Aorta (tissue), 5 donors: ENCODE measurements at regions not wholly inside any gene's neighbourhood (a gene's known extent, or its start where the extent isn't known, plus 50 kb on each side); places are given as distances from the start of the nearest gene placed in this dataset.

Experiments
- ATAC-seq: fragments of 200-7000 bp; cut with Tn5 transposase; one replicate; pipeline ENCODE4 v1.9.1; 2022; ENCODE audit warnings: moderate library complexity; ENCODE audit not compliant: low FRiP score
- DNase-seq, 2 donors: peaks; one replicate each; pipeline ENCODE4 v3.0.0-alpha.2; 2020
- H3K27ac ChIP-seq, 2 donors: one replicate each; pipeline ENCODE4 v1.5.1; 2013; ENCODE audit warnings: low read length in 2 of 2, mild to moderate bottlenecking in 2 of 2, moderate library complexity in 2 of 2, control low read depth in 1 of 2, inconsistent platforms in 1 of 2, low read depth in 1 of 2
- H3K27me3 ChIP-seq, 2 donors: one replicate each; pipeline ENCODE4 v1.6.1; 2013; ENCODE audit warnings: control low read depth in 1 of 2, low read length in 1 of 2, mild to moderate bottlenecking in 1 of 2, moderate library complexity in 1 of 2; ENCODE audit not compliant: insufficient read depth in 2 of 2, control insufficient read depth in 1 of 2
- H3K36me3 ChIP-seq, 2 donors: one replicate each; pipeline ENCODE4 v1.6.1; 2013; ENCODE audit warnings: control low read depth in 1 of 2, low read length in 1 of 2, mild to moderate bottlenecking in 1 of 2; ENCODE audit not compliant: insufficient read depth in 2 of 2, control insufficient read depth in 1 of 2
- H3K4me1 ChIP-seq, 2 donors: one replicate each; pipeline ENCODE4 v1.6.1; 2013; ENCODE audit warnings: low read length in 2 of 2, control low read depth in 1 of 2, mild to moderate bottlenecking in 1 of 2, moderate library complexity in 1 of 2; ENCODE audit not compliant: insufficient read depth in 2 of 2, control insufficient read depth in 1 of 2
- H3K4me3 ChIP-seq, 2 donors: one replicate each; pipeline ENCODE4 v1.5.1; 2013; ENCODE audit warnings: low read length in 2 of 2, control low read depth in 1 of 2, mild to moderate bottlenecking in 1 of 2
- H3K9me3 ChIP-seq: one replicate; pipeline ENCODE4 v1.6.1; 2013; ENCODE audit warnings: mild to moderate bottlenecking, low read length; ENCODE audit not compliant: control insufficient read depth
- WGBS, 2 donors: extraction: QIAGEN DNeasy Blood & Tissue Kit; methylation state at CpG; one replicate each; pipeline ENCODE4 v1.1.7; 2013; 5-methylcytosine and 5-hydroxymethylcytosine counted together
- intact Hi-C, 2 donors: fragments of 100-400 bp; cut with DNase I; formaldehyde crosslinking; loops; one replicate each; pipeline versions ENCODE4 v1.14.2 to v1.15.0; 2022
- donor health status: healthy with polysubstance abuse.
- donor health status: Bipolar disorder and iron deficiency.
- donor health status: DM: no; HTN: no; CAD: no.
- donor health status: DM: no; HTN: no; CAD: no.
- donor health status: DM: yes; HTN: yes; CAD: no.

- H3K4me3 ChIP-seq, result no peak overlapping the region
- 94 to 100% methylated on average over 2 of the region's 2 CpGs for WGBS, 2 donors
- H3K4me1 ChIP-seq, result no peaks in the 10 kb centered on the region
- H3K27ac ChIP-seq, result no peak overlapping the region
- no peaks in the 10 kb centered on the region for H3K36me3 ChIP-seq
- intact Hi-C loops, result no loop called here
- no peaks in the 10 kb centered on the region for H3K9me3 ChIP-seq
- no peak for DNase-seq
- no peaks in the 10 kb centered on the region for H3K27me3 ChIP-seq
- no peak for ATAC-seq
Measured at GRCh38 chr12:91373086-91373485, 190.5 kb upstream of the DCN start.

- no peak for ATAC-seq
- intact Hi-C loops, result no loop called here
- H3K36me3 ChIP-seq, result no peaks in the 10 kb centered on the region
- 69 to 73% methylated on average over 4 of the region's 4 CpGs for WGBS, 2 donors
- no peak overlapping the region for H3K4me3 ChIP-seq
- H3K9me3 ChIP-seq, result no peaks in the 10 kb centered on the region
- no peak overlapping the region for H3K27ac ChIP-seq
- DNase-seq, result no peak
- H3K27me3 ChIP-seq, result no peaks in the 10 kb centered on the region
- no peaks in the 10 kb centered on the region for H3K4me1 ChIP-seq
Measured at GRCh38 chr12:91370086-91370868, 187.7 kb upstream of the DCN start.

- Histone ChIP-seq H3K36me3 (no peaks in the 10 kb centered on the region), H3K4me1 (no peaks in the 10 kb centered on the region), H3K9me3 (no peaks in the 10 kb centered on the region), H3K27me3 (no peaks in the 10 kb centered on the region), H3K27ac (no peak overlapping the region), H3K4me3 (no peak overlapping the region)
- intact Hi-C loops, result no loop called here
- no peak for DNase-seq
- 74 to 77% methylated on average over 4 of the region's 4 CpGs for WGBS, 2 donors
- no peak for ATAC-seq
Measured at GRCh38 chr12:91368613-91369012, 186.0 kb upstream of the DCN start.

GRCh38 chr12:91367234-91367849 lies 184.7 kb upstream of the DCN start:
- ATAC-seq, result no peak

GRCh38 chr12:91364471-91365184 lies 182.0 kb upstream of the DCN start:
- no peaks in the 10 kb centered on the region for H3K27me3 ChIP-seq
- H3K36me3 ChIP-seq, result no peaks in the 10 kb centered on the region
- 71 to 76% methylated on average over 5 of the region's 5 CpGs for WGBS, 2 donors
- no peak for ATAC-seq
- H3K4me1 ChIP-seq, result no peaks in the 10 kb centered on the region
- H3K4me3 ChIP-seq, result no peak overlapping the region
- no peak for DNase-seq
- H3K27ac ChIP-seq, result no peak overlapping the region
- intact Hi-C loops, result loop anchor here (5.0 kb wide), 1 partner anchor 1283 kb away; no protein-coding TSS in a partner anchor
- no peaks in the 10 kb centered on the region for H3K9me3 ChIP-seq

More at GRCh38 chr12:91367234-91367849, 184.7 kb upstream of the DCN start:
- WGBS, 2 donors, result 53 to 57% methylated on average over 2 of the region's 2 CpGs
- H3K27ac ChIP-seq, result no peak overlapping the region
- no peaks in the 10 kb centered on the region for H3K4me1 ChIP-seq
- no peaks in the 10 kb centered on the region for H3K27me3 ChIP-seq
- intact Hi-C loops, result no loop called here
- no peaks in the 10 kb centered on the region for H3K36me3 ChIP-seq
- no peaks in the 10 kb centered on the region for H3K9me3 ChIP-seq
- no peak for DNase-seq
- H3K4me3 ChIP-seq, result no peak overlapping the region

- WGBS, 2 donors, result 18 to 21% methylated on average over 5 of the region's 5 CpGs
- Histone ChIP-seq H3K4me3 (no peak overlapping the region), H3K4me1 (no peaks in the 10 kb centered on the region), H3K36me3 (no peaks in the 10 kb centered on the region), H3K27ac (no peak overlapping the region), H3K9me3 (no peaks in the 10 kb centered on the region), H3K27me3 (no peaks in the 10 kb centered on the region)
- DNase-seq (no peak), ATAC-seq (no peak)
- intact Hi-C loops, result loop anchor here (5.0 kb wide), 1 partner anchor 1285 kb away; no protein-coding TSS in a partner anchor
Measured at GRCh38 chr12:91361864-91362263, 179.2 kb upstream of the DCN start.

GRCh38 chr12:91357381-91357780 lies 174.8 kb upstream of the DCN start:
- Histone ChIP-seq H3K9me3 (no peaks in the 10 kb centered on the region), H3K4me1 (no peaks in the 10 kb centered on the region), H3K27me3 (no peaks in the 10 kb centered on the region), H3K27ac (no peak overlapping the region), H3K36me3 (no peaks in the 10 kb centered on the region), H3K4me3 (no peak overlapping the region)
- DNase-seq, result no peak
- 27 to 37% methylated on average over 2 of the region's 2 CpGs for WGBS, 2 donors
- no peak for ATAC-seq
- intact Hi-C loops, result loop anchor here in 1 of 2 donors (5.0 kb wide), 1 partner anchor 380 kb away; no protein-coding TSS in a partner anchor

GRCh38 chr12:91356405-91356804 lies 173.8 kb upstream of the DCN start:
- Histone ChIP-seq H3K36me3 (no peaks in the 10 kb centered on the region), H3K9me3 (no peaks in the 10 kb centered on the region), H3K27ac (no peak overlapping the region), H3K4me1 (no peaks in the 10 kb centered on the region), H3K4me3 (no peak overlapping the region), H3K27me3 (no peaks in the 10 kb centered on the region)
- ATAC-seq (no peak), DNase-seq (no peak)
- 80 to 90% methylated on average over 1 of the region's 1 CpG for WGBS, 2 donors
- intact Hi-C loops, result loop anchor here in 1 of 2 donors (5.0 kb wide), 1 partner anchor 379 kb away; no protein-coding TSS in a partner anchor
